ENCODE measurements at regions not wholly inside any gene's neighbourhood (a gene's known extent, or its start where the extent isn't known, plus 50 kb on each side); places are given as distances from the start of the nearest gene placed in this dataset.

DNA sequence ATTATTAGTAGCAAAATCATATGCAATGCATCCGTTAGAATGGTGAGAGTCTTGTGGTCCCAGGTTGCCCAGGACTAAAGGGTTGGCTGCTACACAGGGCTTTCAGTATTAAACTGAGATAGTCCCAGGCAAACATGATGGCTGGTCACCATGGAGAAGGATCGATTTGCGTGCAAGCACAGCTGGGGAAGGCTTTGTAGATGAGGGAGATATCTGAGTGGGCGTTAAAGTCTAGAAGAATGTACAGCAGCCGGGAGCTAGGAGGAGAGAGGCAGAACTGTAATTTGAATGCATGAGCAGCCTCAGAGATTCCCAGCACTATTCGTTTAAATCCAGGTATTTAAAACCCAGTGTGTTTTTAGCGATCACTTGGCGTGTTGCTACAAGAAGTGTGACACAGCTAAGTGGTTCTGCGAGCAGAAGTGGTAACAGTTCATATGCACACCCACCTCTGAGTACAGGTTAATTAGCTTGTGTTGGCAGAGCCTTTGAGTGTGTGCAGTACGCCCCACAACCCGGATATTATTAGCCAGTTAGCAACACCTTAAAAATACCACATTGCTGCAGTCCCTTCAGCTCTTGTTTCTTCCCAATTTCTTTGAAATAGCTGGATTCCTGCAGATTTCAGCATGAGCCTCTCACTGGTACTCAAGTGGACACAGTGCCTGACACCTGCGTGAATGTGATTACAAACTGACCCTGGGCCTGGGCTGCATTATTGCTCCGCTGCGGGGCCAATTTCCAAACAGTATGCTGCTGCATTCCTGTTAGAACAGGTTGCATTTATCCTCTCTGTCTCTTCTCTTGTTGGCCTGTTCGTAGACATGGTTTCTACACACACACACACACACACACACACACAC is 67.2 kb upstream of the SCAF4 start:
- no peak overlapping the region for H2AFZ ChIP-seq (ENCODE audit: low read depth)
- no peaks in the 10 kb centered on the region for H3K79me2 ChIP-seq (ENCODE audit: insufficient read depth)
- no peak overlapping the region for H3K4me2 ChIP-seq
- no peak overlapping the region for H3K27ac ChIP-seq (ENCODE audit: low read depth in 2 of 2, low read length in 1 of 2)
- no peaks in the 10 kb centered on the region for H4K20me1 ChIP-seq (ENCODE audit: insufficient read depth)
- no peak for DNase-seq
- ChIA-PET POLR2A (no interaction called here), CTCF (interaction anchor here (1.9 kb wide), 1 partner anchor 13 kb away, joined by 7 read pairs; no protein-coding TSS in a partner anchor)
- no peak overlapping the region for H3K4me3 ChIP-seq (ENCODE audit: low read depth in 2 of 2, low read length in 1 of 2)
- H3K36me3 ChIP-seq (replicated peaks in 1 of 2; ENCODE audit: control insufficient read depth in 1 of 2, insufficient read depth in 2 of 2, low read length in 1 of 2), result no peaks in the 10 kb centered on the region
- no peaks in the 10 kb centered on the region; a peak in 1 of 4 replicates for H3K4me1 ChIP-seq (ENCODE audit: control insufficient read depth in 1 of 2, insufficient read depth in 2 of 2, low read depth in 1 of 2, low read length in 1 of 2)
- no peaks in the 10 kb centered on the region for H3K27me3 ChIP-seq (ENCODE audit: insufficient read depth)
- no peaks in the 10 kb centered on the region for H3F3A ChIP-seq (replicated peaks; ENCODE audit: insufficient read depth)
- H3K9ac ChIP-seq, result no peak overlapping the region
- H3K9me3 ChIP-seq, result no peaks in the 10 kb centered on the region
- H3K9me2 ChIP-seq, result no peaks in the 10 kb centered on the region
- 49% methylated on average over 11 of the region's 15 CpGs for WGBS (ENCODE audit: low lambda C conversion rate)
- TF ChIP-seq, protein P1, sequence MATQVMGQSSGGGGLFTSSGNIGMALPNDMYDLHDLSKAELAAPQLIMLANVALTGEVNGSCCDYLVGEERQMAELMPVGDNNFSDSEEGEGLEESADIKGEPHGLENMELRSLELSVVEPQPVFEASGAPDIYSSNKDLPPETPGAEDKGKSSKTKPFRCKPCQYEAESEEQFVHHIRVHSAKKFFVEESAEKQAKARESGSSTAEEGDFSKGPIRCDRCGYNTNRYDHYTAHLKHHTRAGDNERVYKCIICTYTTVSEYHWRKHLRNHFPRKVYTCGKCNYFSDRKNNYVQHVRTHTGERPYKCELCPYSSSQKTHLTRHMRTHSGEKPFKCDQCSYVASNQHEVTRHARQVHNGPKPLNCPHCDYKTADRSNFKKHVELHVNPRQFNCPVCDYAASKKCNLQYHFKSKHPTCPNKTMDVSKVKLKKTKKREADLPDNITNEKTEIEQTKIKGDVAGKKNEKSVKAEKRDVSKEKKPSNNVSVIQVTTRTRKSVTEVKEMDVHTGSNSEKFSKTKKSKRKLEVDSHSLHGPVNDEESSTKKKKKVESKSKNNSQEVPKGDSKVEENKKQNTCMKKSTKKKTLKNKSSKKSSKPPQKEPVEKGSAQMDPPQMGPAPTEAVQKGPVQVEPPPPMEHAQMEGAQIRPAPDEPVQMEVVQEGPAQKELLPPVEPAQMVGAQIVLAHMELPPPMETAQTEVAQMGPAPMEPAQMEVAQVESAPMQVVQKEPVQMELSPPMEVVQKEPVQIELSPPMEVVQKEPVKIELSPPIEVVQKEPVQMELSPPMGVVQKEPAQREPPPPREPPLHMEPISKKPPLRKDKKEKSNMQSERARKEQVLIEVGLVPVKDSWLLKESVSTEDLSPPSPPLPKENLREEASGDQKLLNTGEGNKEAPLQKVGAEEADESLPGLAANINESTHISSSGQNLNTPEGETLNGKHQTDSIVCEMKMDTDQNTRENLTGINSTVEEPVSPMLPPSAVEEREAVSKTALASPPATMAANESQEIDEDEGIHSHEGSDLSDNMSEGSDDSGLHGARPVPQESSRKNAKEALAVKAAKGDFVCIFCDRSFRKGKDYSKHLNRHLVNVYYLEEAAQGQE (IDR thresholded peaks at IDR 0.05; ENCODE audit: low read depth, low read length), result no peak
- no peak for TF ChIP-seq RAD21 (IDR thresholded peaks at IDR 0.05; ENCODE audit: low read length)
- no peak for TF ChIP-seq FOXJ3 (CRISPR knock-in tag; IDR thresholded peaks at IDR 0.05)
- no peak for TF ChIP-seq NFIC (IDR thresholded peaks at IDR 0.05; ENCODE audit: borderline replicate concordance)
- no peak for TF ChIP-seq RCOR1 (IDR thresholded peaks at IDR 0.05; ENCODE audit: low read length)
- no peak for TF ChIP-seq MXI1 (IDR thresholded peaks at IDR 0.05; ENCODE audit: low read depth, low read length)
- TF ChIP-seq, protein P2, sequence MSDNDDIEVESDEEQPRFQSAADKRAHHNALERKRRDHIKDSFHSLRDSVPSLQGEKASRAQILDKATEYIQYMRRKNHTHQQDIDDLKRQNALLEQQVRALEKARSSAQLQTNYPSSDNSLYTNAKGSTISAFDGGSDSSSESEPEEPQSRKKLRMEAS (IDR thresholded peaks at IDR 0.05; ENCODE audit: low read depth), result no peak
- TF ChIP-seq, protein P3, sequence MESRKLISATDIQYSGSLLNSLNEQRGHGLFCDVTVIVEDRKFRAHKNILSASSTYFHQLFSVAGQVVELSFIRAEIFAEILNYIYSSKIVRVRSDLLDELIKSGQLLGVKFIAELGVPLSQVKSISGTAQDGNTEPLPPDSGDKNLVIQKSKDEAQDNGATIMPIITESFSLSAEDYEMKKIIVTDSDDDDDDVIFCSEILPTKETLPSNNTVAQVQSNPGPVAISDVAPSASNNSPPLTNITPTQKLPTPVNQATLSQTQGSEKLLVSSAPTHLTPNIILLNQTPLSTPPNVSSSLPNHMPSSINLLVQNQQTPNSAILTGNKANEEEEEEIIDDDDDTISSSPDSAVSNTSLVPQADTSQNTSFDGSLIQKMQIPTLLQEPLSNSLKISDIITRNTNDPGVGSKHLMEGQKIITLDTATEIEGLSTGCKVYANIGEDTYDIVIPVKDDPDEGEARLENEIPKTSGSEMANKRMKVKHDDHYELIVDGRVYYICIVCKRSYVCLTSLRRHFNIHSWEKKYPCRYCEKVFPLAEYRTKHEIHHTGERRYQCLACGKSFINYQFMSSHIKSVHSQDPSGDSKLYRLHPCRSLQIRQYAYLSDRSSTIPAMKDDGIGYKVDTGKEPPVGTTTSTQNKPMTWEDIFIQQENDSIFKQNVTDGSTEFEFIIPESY (IDR thresholded peaks at IDR 0.05; ENCODE audit: borderline replicate concordance, low read depth), result no peak
- TF ChIP-seq, protein P4, sequence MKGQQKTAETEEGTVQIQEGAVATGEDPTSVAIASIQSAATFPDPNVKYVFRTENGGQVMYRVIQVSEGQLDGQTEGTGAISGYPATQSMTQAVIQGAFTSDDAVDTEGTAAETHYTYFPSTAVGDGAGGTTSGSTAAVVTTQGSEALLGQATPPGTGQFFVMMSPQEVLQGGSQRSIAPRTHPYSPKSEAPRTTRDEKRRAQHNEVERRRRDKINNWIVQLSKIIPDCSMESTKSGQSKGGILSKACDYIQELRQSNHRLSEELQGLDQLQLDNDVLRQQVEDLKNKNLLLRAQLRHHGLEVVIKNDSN (IDR thresholded peaks at IDR 0.05; ENCODE audit: borderline replicate concordance, low read depth), result no peak
